Activated CD4-positive, alpha-beta T cell treated with anti-CD3 and anti-CD28 coated beads for 24 hours (primary cell): ENCODE measurements at regions not wholly inside any gene's neighbourhood (a gene's known extent, or its start where the extent isn't known, plus 50 kb on each side); places are given as distances from the start of the nearest gene placed in this dataset.
A peak's percentile ranks its signal among the peaks of the same experiment; 100 is the strongest.

ENCODE experiments used
- DNase-seq, 2 donors: peaks; one replicate each; pipeline ENCODE4 v3.0.0-alpha.2; 2020; ENCODE audit warnings: low read depth in 2 of 2

DNA sequence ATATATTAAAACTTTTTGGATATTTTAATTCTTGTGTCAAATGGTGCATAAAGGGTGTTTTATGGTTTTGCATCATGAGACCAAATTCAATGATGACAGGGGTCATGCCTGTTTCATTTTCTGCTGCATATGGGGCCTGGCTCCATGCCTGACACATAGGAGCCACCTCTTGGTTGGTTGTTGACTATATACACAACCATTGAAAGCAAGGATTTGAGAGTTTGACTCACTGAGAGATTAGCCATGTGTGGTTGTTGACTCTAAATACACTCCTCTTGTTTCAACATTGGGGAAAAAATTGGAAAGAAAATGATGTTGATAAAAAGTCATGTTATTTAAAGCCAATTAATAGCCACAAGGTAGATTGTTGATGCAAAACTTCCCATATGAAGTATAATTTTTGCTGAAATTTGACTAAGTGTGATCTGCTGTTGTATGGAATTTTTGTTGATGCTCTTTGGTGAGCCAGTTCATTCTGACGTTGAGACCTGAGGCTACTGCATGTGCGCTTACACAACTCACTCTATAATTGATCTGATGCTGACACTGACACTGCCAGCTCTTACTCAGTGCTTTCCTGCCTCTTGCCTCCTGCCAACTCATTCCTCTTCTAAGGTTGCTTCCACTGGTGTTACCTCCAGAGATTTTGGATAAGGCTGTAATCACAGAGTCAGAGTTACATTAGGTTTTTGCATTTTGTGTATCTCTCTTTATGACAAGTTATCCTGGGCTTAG is 446.2 kb upstream of the SLC14A2 start:
- no peak for DNase-seq

DNA sequence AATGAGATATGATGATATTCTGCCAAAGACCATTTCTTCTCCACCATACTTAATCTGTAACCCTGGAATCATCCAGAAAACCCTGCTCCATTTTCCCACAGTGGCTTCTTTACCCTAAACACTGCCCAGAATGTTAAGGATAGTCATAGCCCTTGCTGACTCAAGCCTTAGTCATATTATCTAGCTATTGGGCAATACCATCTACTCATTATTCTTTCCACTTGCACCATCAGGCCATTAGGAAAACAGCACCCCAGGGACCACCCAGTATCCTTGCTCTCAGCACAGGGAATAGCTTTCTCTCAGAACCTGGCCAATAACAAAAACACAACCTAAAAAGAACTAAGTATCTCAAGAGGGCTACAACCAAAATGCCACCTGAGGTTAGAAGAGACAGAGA is 445.7 kb upstream of the SLC14A2 start:
- no peak for DNase-seq

- no peak for DNase-seq
Observed at GRCh38 chr18:45171679-45172191, 443.5 kb upstream of the SLC14A2 start.

DNA sequence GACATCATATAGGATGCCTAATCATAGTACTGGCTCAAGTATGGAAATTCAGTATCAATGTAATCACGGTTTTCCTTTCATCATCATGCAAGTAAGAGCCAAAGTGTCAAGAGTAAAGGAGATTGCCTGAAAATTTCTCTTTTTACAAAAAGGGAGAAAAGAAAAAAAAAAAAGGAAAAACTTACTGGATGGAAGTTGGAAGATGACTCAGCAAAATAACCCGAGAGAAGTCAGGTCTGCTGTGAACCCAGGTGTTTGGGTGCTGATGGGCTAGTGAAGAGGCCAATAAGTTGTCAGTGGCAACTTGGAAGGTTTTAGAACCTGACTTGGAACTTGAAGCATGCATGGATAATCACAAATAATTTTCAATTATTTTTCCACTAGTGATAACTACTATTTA is 441.9 kb upstream of the SLC14A2 start:
- no peak for DNase-seq

GRCh38 chr18:45173799-45174519 is 441.3 kb upstream of the SLC14A2 start:
- DNase-seq = no peak

DNA sequence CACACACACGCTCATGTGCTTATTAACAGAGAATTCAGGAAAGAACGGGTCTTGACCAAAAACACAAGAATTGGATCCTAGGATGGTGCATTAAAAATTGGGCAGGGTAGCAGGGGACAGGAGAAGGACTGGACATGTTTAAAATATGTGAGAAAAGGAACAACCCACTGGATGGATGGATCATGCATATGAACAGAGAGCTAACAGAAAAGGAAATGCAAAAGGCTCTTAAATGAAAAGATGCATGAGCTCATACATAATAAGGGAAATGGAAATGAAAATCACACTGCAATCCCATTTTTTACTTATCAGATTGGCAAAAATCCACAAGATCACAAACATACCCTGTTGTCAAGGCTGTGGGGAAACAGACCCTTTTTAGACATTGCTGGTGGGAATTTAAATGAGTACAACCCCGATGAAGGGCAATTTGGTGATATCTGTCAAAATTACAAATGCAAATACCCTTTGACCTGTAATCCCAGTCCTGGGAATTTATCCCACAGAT is 440.6 kb upstream of the SLC14A2 start:
- no peak for DNase-seq

GRCh38 chr18:45175511-45175910 is 439.8 kb upstream of the SLC14A2 start:
- DNase-seq = no peak

- DNase-seq = no peak
Observed at GRCh38 chr18:45186832-45187231, 428.4 kb upstream of the SLC14A2 start.

- DNase-seq = no peak
Observed at GRCh38 chr18:45191795-45192194, 423.5 kb upstream of the SLC14A2 start.

GRCh38 chr18:45197526-45197970 is 417.7 kb upstream of the SLC14A2 start:
- no peak for DNase-seq

DNA sequence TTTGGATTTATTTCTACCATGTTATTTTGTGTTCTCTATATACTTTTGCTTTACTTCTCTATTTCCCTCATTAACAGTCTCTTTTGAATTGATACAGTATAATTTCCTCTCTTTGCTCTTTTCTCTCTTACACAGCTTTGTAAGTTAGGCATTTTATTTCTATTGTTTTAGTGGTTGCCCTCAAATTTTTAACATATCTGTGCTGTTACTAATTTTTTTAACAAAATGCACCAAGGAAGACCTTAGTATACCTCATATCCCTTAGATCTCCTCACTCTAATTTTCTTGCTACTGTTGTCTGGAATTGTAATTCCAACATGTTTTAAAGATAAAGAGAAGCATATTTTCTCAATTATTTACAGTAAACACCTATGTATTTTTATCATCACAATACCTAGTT is 416.8 kb upstream of the SLC14A2 start:
- no peak for DNase-seq

GRCh38 chr18:45201029-45201428 is 414.2 kb upstream of the SLC14A2 start:
- DNase-seq = no peak

GRCh38 chr18:45201489-45201888 is 413.8 kb upstream of the SLC14A2 start:
- no peak for DNase-seq

DNA sequence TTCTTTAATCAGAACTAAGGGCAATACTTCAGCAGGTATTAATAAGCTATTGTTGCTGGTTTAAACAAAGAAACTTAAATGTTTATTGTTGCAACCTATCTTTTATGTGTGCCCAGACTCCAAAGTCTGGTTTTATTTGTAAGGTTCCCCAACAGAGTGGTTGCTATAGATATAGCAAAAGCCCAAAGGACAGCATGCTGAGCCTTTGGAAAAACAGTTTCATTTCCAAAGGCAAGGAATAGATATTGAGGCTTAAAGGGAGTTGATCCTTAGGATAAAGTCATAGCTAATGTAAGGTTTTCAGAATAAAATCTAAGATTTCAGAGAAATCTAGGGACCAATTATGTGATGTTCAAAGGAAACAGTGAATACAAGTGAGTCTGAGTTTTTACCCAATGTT is 413.2 kb upstream of the SLC14A2 start:
- no peak for DNase-seq

- DNase-seq = no peak
Observed at GRCh38 chr18:45203677-45204076, 411.6 kb upstream of the SLC14A2 start.

GRCh38 chr18:45207328-45207727 is 407.9 kb upstream of the SLC14A2 start:
- no peak for DNase-seq

DNA sequence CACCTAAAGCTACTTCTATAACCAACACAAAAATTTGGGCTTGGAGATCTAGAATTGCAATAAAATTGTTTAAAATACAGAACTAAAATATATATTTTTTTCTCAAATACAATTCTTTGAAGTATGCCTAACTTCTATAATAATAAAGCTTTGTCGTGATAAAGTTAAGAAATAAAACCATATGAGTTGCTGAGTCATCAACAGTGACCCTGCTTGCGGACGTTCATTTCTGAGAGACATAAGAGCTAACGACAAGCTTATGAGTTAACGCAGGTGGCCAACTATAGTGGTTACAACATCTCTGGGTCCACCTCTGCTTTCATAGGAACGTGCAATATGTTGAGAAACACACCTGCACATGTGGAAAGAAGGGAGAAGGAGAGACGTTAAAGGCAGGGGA is 407.1 kb upstream of the SLC14A2 start:
- no peak for DNase-seq

GRCh38 chr18:45212181-45213039 is 402.9 kb upstream of the SLC14A2 start:
- DNase-seq = peak; percentile 62 to 69

DNA sequence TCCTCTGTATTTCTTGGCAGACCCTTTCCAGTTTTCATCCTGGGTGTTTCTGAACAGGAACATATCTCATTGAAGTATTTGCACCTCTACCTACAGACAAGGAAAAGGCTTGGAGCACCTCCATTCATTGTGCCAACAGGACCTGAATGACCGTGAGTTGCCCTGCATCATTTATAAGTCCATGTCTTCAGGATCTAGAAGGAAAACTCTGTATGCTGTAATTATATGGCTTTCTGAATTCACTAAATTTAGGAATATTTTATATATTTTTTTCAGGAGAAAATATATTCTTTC is 402.3 kb upstream of the SLC14A2 start:
- no peak for DNase-seq

DNA sequence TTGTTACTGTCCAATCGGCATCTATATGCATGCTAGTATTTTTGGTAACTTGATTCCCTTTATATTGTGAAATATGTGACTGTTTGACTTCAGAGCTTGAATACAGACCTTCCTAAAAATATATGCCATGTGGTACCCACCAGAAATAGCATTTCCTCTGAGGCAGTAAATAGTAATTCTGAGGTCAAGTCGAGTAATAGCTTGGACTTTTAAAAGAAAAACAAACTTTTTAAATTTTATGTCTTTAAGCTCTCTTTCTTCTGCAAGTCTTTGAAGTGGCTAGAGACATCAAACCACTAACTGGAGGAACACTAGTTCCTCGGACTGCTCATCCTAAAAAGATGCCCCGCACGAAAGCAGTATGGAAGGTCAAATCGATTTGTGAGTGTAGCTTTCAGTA is 396.8 kb upstream of the SLC14A2 start:
- no peak for DNase-seq

GRCh38 chr18:45221363-45221762 is 393.9 kb upstream of the SLC14A2 start:
- DNase-seq = no peak

- no peak for DNase-seq
Observed at GRCh38 chr18:45222180-45222579, 393.1 kb upstream of the SLC14A2 start.
